ENCODE measurements at regions not wholly inside any gene's neighbourhood (a gene's known extent, or its start where the extent isn't known, plus 50 kb on each side); places are given as distances from the start of the nearest gene placed in this dataset.

DNA sequence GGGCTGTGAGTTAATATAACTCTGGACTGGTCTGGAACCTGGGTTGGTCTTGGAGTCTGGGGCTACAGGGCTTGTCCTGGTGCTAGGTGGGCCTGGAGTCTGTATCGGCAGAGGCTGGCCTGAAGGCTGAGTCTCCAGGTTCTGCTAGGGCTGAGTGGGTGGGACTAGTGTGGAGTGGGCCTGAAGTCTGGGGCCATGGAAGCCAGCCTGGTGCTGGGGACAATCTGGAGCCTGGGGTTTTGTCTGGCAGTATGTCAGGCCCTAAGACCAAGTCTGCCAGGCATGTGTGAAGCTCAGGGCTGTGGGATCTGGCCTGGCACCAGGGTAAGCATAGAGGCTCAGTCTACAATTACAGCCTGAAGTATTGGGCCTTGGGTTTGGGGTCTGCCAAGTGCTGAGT, 742.6 kb upstream of the GRIA3 start:
- TF ChIP-seq, protein P1, sequence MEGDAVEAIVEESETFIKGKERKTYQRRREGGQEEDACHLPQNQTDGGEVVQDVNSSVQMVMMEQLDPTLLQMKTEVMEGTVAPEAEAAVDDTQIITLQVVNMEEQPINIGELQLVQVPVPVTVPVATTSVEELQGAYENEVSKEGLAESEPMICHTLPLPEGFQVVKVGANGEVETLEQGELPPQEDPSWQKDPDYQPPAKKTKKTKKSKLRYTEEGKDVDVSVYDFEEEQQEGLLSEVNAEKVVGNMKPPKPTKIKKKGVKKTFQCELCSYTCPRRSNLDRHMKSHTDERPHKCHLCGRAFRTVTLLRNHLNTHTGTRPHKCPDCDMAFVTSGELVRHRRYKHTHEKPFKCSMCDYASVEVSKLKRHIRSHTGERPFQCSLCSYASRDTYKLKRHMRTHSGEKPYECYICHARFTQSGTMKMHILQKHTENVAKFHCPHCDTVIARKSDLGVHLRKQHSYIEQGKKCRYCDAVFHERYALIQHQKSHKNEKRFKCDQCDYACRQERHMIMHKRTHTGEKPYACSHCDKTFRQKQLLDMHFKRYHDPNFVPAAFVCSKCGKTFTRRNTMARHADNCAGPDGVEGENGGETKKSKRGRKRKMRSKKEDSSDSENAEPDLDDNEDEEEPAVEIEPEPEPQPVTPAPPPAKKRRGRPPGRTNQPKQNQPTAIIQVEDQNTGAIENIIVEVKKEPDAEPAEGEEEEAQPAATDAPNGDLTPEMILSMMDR (IDR thresholded peaks at IDR 0.05) = no peak
- TF ChIP-seq POLR2A (IDR thresholded peaks at IDR 0.05) = no peak
